K562 (cell line): ENCODE measurements at regions not wholly inside any gene's neighbourhood (a gene's known extent, or its start where the extent isn't known, plus 50 kb on each side); places are given as distances from the start of the nearest gene placed in this dataset.

Experiments
- TF ChIP-seq, protein P1 (sequence below): sonication (generic); formaldehyde crosslinking; IDR thresholded peaks from 2 replicates; pipeline ENCODE4 v1.8.1; 2023; ENCODE audit warnings: mild to moderate bottlenecking, missing genetic modification reagents
- TF ChIP-seq, protein P2 (sequence below): sonication (generic); formaldehyde crosslinking; IDR thresholded peaks from 2 replicates; pipeline ENCODE4 v1.8.0; 2023; ENCODE audit warnings: missing genetic modification reagents, mild to moderate bottlenecking, borderline replicate concordance

DNA sequence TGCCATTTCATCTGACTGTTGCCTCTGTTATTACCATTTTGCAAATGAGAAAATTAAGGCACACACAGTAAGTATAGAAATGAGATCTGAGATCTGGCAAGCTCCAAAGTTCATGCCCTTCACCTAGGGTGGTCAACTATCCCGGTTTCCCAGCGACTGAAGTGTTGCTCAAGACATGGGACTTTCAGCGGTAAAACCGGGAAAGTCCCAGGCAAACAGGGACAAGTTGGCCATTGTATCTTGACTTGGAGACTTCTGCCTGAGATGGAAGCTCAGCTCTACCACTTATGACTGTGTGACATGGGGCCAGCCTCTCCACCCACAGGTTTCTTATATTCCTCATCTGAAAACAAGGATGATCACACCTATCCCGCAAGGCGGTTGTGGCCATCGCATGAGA is 55.6 kb upstream of the TPM1 start (continued):
- TF ChIP-seq, protein P1, sequence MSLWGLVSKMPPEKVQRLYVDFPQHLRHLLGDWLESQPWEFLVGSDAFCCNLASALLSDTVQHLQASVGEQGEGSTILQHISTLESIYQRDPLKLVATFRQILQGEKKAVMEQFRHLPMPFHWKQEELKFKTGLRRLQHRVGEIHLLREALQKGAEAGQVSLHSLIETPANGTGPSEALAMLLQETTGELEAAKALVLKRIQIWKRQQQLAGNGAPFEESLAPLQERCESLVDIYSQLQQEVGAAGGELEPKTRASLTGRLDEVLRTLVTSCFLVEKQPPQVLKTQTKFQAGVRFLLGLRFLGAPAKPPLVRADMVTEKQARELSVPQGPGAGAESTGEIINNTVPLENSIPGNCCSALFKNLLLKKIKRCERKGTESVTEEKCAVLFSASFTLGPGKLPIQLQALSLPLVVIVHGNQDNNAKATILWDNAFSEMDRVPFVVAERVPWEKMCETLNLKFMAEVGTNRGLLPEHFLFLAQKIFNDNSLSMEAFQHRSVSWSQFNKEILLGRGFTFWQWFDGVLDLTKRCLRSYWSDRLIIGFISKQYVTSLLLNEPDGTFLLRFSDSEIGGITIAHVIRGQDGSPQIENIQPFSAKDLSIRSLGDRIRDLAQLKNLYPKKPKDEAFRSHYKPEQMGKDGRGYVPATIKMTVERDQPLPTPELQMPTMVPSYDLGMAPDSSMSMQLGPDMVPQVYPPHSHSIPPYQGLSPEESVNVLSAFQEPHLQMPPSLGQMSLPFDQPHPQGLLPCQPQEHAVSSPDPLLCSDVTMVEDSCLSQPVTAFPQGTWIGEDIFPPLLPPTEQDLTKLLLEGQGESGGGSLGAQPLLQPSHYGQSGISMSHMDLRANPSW (CRISPR knock-in tag) = no peak
- TF ChIP-seq, protein P2, sequence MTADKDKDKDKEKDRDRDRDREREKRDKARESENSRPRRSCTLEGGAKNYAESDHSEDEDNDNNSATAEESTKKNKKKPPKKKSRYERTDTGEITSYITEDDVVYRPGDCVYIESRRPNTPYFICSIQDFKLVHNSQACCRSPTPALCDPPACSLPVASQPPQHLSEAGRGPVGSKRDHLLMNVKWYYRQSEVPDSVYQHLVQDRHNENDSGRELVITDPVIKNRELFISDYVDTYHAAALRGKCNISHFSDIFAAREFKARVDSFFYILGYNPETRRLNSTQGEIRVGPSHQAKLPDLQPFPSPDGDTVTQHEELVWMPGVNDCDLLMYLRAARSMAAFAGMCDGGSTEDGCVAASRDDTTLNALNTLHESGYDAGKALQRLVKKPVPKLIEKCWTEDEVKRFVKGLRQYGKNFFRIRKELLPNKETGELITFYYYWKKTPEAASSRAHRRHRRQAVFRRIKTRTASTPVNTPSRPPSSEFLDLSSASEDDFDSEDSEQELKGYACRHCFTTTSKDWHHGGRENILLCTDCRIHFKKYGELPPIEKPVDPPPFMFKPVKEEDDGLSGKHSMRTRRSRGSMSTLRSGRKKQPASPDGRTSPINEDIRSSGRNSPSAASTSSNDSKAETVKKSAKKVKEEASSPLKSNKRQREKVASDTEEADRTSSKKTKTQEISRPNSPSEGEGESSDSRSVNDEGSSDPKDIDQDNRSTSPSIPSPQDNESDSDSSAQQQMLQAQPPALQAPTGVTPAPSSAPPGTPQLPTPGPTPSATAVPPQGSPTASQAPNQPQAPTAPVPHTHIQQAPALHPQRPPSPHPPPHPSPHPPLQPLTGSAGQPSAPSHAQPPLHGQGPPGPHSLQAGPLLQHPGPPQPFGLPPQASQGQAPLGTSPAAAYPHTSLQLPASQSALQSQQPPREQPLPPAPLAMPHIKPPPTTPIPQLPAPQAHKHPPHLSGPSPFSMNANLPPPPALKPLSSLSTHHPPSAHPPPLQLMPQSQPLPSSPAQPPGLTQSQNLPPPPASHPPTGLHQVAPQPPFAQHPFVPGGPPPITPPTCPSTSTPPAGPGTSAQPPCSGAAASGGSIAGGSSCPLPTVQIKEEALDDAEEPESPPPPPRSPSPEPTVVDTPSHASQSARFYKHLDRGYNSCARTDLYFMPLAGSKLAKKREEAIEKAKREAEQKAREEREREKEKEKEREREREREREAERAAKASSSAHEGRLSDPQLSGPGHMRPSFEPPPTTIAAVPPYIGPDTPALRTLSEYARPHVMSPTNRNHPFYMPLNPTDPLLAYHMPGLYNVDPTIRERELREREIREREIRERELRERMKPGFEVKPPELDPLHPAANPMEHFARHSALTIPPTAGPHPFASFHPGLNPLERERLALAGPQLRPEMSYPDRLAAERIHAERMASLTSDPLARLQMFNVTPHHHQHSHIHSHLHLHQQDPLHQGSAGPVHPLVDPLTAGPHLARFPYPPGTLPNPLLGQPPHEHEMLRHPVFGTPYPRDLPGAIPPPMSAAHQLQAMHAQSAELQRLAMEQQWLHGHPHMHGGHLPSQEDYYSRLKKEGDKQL (CRISPR knock-in tag) = no peak
